Erythroblast (primary cell): ENCODE measurements at regions not wholly inside any gene's neighbourhood (a gene's known extent, or its start where the extent isn't known, plus 50 kb on each side); places are given as distances from the start of the nearest gene placed in this dataset.

Experiments used
- GATA1 ChIP-seq: IDR thresholded peaks from 2 replicates; pipeline ENCODE4 v1.6.1; 2011; ENCODE audit warnings: low read depth, mild to moderate bottlenecking, control low read depth, low read length, moderate library complexity
- POLR2A ChIP-seq: IDR thresholded peaks from 2 replicates; pipeline ENCODE4 v1.6.1; 2011; ENCODE audit warnings: mild to moderate bottlenecking, low read length

DNA sequence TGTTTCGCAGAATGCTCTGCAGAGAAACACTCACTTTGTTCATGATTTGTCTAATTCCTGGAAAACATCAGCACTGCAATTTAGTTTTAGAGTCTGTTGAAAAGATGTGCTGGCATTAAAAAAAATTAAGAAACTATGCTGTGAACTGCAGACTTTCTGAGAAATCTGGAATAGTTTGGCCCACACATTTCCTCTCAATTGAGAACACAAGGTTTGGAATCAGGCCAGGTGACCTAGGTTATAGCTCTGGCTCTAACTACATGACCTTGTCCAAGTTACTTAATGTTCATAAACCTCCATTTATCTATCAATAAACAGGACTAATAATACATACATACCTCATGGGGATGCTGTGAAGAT, 61.4 kb upstream of the ENPEP start:
- no peak for TF ChIP-seq POLR2A
- TF ChIP-seq GATA1 = no peak
